ENCODE measurements at regions not wholly inside any gene's neighbourhood (a gene's known extent, or its start where the extent isn't known, plus 50 kb on each side); places are given as distances from the start of the nearest gene placed in this dataset.

DNA sequence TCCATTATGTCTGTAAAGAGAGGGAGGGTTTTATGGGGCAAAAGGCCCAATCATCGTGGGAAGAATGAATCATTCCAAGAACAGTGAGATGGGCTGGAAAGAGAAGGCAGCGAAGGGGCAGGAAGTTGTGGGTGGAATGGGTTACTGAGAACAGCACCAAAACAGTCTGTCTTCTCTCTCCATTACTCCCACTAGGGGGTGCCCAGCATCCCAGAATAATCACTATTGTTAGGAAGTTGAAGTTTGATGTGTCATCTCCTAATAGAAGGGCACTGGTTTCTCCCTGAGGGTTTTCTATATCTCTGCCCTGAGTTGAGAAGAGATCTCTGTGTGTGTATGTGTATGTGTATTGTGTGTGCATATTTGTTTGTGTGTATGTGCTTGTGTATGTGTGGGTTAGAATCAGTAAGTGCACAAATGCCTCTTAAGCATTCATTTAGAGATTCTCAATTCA, 76.6 kb upstream of the MAP4K3 start:
- H3K27ac ChIP-seq (ENCODE audit: low read depth, low read length, severe bottlenecking) = peak overlapping the region; percentile 31
- 0 to 38% methylated on average over 1 to 2 of the region's 2 CpGs for WGBS, 2 experiments (ENCODE audit: insufficient coverage in 2 of 2)
- no peaks in the 10 kb centered on the region for H3K9me3 ChIP-seq (ENCODE audit: control insufficient read depth, low read length)
- no peak overlapping the region for H3K4me3 ChIP-seq (ENCODE audit: extremely low read depth, insufficient read depth, low read length, poor library complexity, severe bottlenecking)
- no peaks in the 10 kb centered on the region for H3K36me3 ChIP-seq (ENCODE audit: control insufficient read depth, insufficient read depth, low read length)
- peaks cover 43% of the 10 kb centered on the region for H3K4me1 ChIP-seq (ENCODE audit: control insufficient read depth, insufficient read depth, low read length, poor library complexity, severe bottlenecking)

DNA sequence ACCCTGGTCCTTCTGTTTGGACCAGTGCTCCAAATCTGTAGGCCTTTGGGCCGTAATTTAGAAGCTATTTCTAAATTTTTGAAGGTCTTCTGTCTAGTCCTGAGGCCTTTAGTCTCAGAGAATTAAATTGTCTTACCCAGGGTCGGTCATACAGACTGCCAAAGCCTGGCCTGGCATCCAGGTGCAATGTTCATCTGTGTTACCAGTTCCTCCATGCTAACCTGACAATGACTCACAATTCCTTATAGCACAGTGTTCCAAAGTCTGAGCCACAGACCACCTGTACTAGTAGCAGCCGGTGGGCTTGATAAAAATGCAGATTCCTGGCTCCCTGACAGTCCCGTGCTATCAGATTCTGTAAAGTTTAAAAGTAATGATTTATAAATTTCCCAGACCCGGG, 77.7 kb upstream of the MAP4K3 start:
- no peaks in the 10 kb centered on the region for H3K9me3 ChIP-seq (ENCODE audit: control insufficient read depth, low read length)
- no peaks in the 10 kb centered on the region for H3K36me3 ChIP-seq (ENCODE audit: control insufficient read depth, insufficient read depth, low read length)
- H3K4me3 ChIP-seq (ENCODE audit: extremely low read depth, insufficient read depth, low read length, poor library complexity, severe bottlenecking) = no peak overlapping the region
- WGBS, 2 experiments (ENCODE audit: insufficient coverage in 2 of 2) = 92 to 93% methylated on average over 4 to 5 of the region's 5 CpGs
- H3K27ac ChIP-seq (ENCODE audit: low read depth, low read length, severe bottlenecking) = no peak overlapping the region
- peaks cover 43% of the 10 kb centered on the region for H3K4me1 ChIP-seq (ENCODE audit: control insufficient read depth, insufficient read depth, low read length, poor library complexity, severe bottlenecking)

DNA sequence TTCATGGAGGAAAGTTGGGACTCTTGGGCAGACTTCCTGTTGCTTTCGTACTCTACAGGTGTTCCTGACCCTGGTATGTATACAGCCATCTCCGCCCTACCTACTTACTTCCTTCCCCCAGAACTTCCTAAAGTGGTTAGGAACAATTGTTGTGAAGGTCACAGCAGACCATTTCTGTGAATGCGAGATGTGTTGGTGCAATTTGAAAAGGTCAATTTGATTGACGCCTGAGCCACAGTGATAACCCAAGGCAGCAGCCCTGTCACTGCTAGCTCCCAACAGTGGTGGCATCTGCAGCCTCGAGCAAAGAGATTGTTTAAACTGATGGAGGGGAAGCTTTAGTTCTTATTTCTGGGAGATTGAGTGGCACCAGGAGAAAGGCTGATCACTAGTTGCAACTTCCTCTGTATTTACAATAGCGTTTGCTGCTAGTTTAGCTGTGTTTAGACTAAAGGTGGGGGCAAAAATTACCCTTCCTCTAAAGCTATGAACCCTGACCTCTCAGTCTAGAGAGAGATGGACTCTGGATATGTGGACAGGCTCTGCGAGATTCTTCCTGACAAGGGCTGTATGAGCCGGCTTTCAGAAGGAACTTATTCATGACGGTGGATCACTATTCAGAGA, 78.3 kb upstream of the MAP4K3 start:
- 80 to 88% methylated on average over 6 to 7 of the region's 9 CpGs for WGBS, 2 experiments (ENCODE audit: insufficient coverage in 2 of 2)
- Histone ChIP-seq H3K4me3 (ENCODE audit: extremely low read depth, insufficient read depth, low read length, poor library complexity, severe bottlenecking) (no peak overlapping the region), H3K36me3 (ENCODE audit: control insufficient read depth, insufficient read depth, low read length) (no peaks in the 10 kb centered on the region), H3K27ac (ENCODE audit: low read depth, low read length, severe bottlenecking) (peak overlapping the region; percentile 2), H3K4me1 (ENCODE audit: control insufficient read depth, insufficient read depth, low read length, poor library complexity, severe bottlenecking) (peaks cover 43% of the 10 kb centered on the region), H3K9me3 (ENCODE audit: control insufficient read depth, low read length) (no peaks in the 10 kb centered on the region)

DNA sequence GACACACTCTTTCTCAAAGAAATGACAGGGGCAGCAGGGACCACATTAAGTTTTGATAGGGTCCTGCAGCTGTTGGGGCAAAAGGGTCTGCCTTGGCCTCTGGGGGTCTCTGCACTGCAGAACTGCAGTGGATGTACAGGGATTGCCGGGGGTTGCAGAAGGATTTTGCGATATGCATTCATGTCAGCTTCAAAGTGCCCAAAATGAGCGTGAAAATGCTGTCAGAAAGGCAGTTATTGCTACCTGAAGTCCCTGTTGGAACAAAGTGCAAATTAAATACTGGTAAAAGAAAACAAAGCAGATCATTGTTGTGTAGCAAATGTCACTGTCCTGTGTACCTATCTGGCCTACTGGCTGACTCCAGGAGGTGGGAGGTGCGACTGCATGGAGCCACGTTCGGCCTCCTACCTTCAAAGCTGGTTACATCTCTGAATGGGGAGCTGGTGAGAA, 78.8 kb upstream of the MAP4K3 start:
- no peaks in the 10 kb centered on the region for H3K36me3 ChIP-seq (ENCODE audit: control insufficient read depth, insufficient read depth, low read length)
- 70 to 80% methylated on average over 4 of the region's 6 CpGs for WGBS, 2 experiments (ENCODE audit: insufficient coverage in 2 of 2)
- H3K27ac ChIP-seq (ENCODE audit: low read depth, low read length, severe bottlenecking) = peak overlapping the region; percentile 2
- no peaks in the 10 kb centered on the region for H3K9me3 ChIP-seq (ENCODE audit: control insufficient read depth, low read length)
- H3K4me3 ChIP-seq (ENCODE audit: extremely low read depth, insufficient read depth, low read length, poor library complexity, severe bottlenecking) = no peak overlapping the region
- peaks cover 43% of the 10 kb centered on the region for H3K4me1 ChIP-seq (ENCODE audit: control insufficient read depth, insufficient read depth, low read length, poor library complexity, severe bottlenecking)

DNA sequence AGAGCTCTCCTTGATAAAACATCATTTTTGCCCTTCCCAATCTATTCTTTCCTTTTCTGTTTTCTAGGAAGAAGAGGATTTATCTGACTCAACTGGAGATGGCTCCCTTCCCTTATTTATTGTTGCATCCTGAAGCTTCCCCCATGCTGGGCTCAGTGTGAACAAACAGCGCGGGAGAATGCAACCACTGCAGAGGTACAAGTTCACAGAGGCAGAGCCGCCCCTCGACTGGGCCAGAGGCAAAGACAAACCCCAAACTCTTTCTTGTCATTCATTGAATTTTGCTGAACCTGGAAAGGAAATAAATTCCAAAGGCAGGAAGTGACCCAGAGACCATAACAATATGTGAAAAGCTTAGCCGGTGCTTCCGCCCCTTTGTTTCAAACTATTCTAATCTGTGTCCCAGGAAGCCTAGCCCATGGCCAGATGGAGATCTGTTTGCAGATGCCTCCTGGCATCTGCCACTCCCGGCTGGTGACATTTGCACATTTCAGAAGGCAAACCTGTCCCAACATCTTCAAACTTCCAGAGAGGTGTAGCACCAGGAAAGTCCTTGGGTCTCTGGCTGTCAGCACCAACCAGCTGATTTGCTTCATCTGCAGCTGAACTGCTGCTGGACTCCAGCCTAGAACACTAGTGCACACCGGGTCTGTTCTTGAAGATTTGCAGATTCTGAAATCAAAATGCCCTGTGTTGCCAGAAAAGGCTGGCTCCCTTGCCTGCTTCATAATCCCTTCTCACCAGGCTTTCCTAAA, 79.4 kb upstream of the MAP4K3 start:
- Histone ChIP-seq H3K36me3 (ENCODE audit: control insufficient read depth, insufficient read depth, low read length) (no peaks in the 10 kb centered on the region), H3K4me3 (ENCODE audit: extremely low read depth, insufficient read depth, low read length, poor library complexity, severe bottlenecking) (no peak overlapping the region), H3K27ac (ENCODE audit: low read depth, low read length, severe bottlenecking) (peak overlapping the region; percentile 68), H3K9me3 (ENCODE audit: control insufficient read depth, low read length) (peaks cover 3% of the 10 kb centered on the region), H3K4me1 (ENCODE audit: control insufficient read depth, insufficient read depth, low read length, poor library complexity, severe bottlenecking) (peaks cover 43% of the 10 kb centered on the region)
- 26 to 35% methylated on average over 5 to 8 of the region's 8 CpGs for WGBS, 2 experiments (ENCODE audit: insufficient coverage in 2 of 2)

DNA sequence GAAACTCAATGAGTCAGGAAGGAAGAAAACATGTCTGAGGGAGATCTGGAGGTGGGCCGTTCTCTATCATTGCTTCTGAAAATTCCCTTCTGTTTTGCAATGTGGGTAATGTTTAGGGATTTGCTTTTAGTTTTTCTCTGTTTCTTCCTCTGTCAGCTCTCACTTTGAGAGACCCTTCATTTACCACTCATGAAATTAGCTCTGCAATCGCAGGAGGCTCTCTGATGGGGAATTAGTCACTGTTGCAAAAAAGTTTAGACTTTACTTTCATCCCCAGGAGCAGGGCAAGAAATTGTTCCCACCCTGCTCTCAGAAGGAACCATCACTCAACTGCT, 80.0 kb upstream of the MAP4K3 start:
- Histone ChIP-seq H3K36me3 (ENCODE audit: control insufficient read depth, insufficient read depth, low read length) (no peaks in the 10 kb centered on the region), H3K4me1 (ENCODE audit: control insufficient read depth, insufficient read depth, low read length, poor library complexity, severe bottlenecking) (peaks cover 40% of the 10 kb centered on the region), H3K9me3 (ENCODE audit: control insufficient read depth, low read length) (peaks cover 8% of the 10 kb centered on the region), H3K27ac (ENCODE audit: low read depth, low read length, severe bottlenecking) (peak overlapping the region; percentile 68), H3K4me3 (ENCODE audit: extremely low read depth, insufficient read depth, low read length, poor library complexity, severe bottlenecking) (no peak overlapping the region)
- 40% methylated on average over 1 of the region's 2 CpGs; no CpG with 5 or more reads in 1 of the 2 experiments for WGBS, 2 experiments (ENCODE audit: insufficient coverage in 2 of 2)

DNA sequence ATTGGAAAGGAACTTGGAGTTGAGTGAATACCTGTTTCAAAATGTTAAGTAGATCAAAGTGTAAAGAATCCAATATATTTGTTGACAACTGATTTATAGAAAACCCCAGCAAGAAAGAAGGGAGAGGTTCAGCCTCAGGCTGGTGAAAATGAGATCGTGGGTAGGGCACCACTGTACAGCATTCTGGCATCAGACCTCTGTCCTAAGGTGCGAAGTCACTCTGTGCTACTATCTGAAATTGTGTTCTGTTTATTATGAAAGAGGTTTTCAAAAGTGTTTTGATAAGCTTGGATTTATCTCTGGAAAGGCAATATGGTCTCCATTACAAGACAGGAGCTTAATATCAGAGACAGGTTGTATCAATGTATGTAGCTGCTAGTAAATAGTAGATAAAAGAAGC, 80.5 kb upstream of the MAP4K3 start:
- H3K4me3 ChIP-seq (ENCODE audit: extremely low read depth, insufficient read depth, low read length, poor library complexity, severe bottlenecking) = no peak overlapping the region
- WGBS, 2 experiments (ENCODE audit: insufficient coverage in 2 of 2) = 86 to 94% methylated on average over 1 to 2 of the region's 2 CpGs
- no peak overlapping the region for H3K27ac ChIP-seq (ENCODE audit: low read depth, low read length, severe bottlenecking)
- H3K4me1 ChIP-seq (ENCODE audit: control insufficient read depth, insufficient read depth, low read length, poor library complexity, severe bottlenecking) = peaks cover 35% of the 10 kb centered on the region
- peaks cover 13% of the 10 kb centered on the region for H3K9me3 ChIP-seq (ENCODE audit: control insufficient read depth, low read length)
- H3K36me3 ChIP-seq (ENCODE audit: control insufficient read depth, insufficient read depth, low read length) = peaks cover 2% of the 10 kb centered on the region

DNA sequence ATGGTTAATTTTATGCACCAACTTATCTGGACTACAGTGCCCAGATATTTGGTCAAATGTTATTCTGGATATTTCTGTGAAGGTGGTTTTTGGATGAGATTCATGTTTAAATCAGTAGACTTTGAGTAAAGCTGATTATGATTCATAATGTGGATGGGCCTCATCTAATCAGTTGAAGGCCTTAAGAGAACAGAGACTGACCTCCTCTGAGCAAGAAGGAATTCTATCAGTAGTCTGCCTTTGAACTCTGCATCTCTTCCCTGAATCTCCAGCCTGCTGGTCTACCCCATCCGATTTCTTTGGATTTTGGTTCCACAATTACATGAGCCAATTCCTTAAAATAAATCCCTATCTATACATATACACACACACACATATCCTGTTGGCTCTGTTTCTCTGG, 82.8 kb upstream of the MAP4K3 start:
- peaks cover 17% of the 10 kb centered on the region for H3K9me3 ChIP-seq (ENCODE audit: control insufficient read depth, low read length)
- H3K4me1 ChIP-seq (ENCODE audit: control insufficient read depth, insufficient read depth, low read length, poor library complexity, severe bottlenecking) = peaks cover 35% of the 10 kb centered on the region
- 100% methylated on average over 1 of the region's 1 CpG; no CpG with 5 or more reads in 1 of the 2 experiments for WGBS, 2 experiments (ENCODE audit: insufficient coverage in 2 of 2)
- H3K4me3 ChIP-seq (ENCODE audit: extremely low read depth, insufficient read depth, low read length, poor library complexity, severe bottlenecking) = no peak overlapping the region
- H3K27ac ChIP-seq (ENCODE audit: low read depth, low read length, severe bottlenecking) = no peak overlapping the region
- peaks cover 5% of the 10 kb centered on the region for H3K36me3 ChIP-seq (ENCODE audit: control insufficient read depth, insufficient read depth, low read length)

DNA sequence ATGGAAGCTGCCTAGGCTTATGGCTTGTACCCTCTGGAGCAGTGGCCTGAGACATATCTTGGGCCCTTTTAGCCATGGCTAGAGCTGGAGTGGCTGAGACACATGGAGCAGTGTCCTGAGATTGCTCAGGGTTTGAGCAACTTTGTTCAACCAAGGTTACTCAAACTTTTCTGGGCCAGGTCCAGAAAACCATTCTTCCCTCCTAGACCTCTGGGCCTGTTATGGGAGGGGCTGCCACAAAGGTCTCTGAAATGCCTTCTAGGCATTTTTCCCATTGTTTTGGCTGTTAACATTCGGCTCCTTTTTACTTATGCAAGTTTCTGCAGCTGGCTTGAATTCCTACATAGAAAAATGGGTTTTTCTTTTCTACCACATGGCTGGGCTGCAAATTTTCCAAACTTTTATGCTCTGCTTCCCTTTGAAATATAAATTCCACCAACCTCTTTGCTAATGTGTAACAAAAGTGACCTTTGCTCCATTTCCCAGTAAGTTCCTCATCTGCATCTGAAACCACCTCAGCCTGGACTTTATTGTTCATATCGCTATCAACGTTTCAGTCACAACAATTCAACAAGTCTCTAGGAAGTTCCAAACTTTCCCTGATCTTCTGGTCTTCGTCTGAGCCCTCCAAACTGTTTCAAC, 84.9 kb upstream of the MAP4K3 start:
- H3K36me3 ChIP-seq (ENCODE audit: control insufficient read depth, insufficient read depth, low read length) = peaks cover 5% of the 10 kb centered on the region
- no peak overlapping the region for H3K27ac ChIP-seq (ENCODE audit: low read depth, low read length, severe bottlenecking)
- H3K4me1 ChIP-seq (ENCODE audit: control insufficient read depth, insufficient read depth, low read length, poor library complexity, severe bottlenecking) = peaks cover 14% of the 10 kb centered on the region
- whole genome bisulfite sequencing, 2 experiments (ENCODE audit: insufficient coverage in 2 of 2) = 74 to 82% methylated on average over 4 of the region's 4 CpGs
- peaks cover 20% of the 10 kb centered on the region for H3K9me3 ChIP-seq (ENCODE audit: control insufficient read depth, low read length)
- no peak overlapping the region for H3K4me3 ChIP-seq (ENCODE audit: extremely low read depth, insufficient read depth, low read length, poor library complexity, severe bottlenecking)

DNA sequence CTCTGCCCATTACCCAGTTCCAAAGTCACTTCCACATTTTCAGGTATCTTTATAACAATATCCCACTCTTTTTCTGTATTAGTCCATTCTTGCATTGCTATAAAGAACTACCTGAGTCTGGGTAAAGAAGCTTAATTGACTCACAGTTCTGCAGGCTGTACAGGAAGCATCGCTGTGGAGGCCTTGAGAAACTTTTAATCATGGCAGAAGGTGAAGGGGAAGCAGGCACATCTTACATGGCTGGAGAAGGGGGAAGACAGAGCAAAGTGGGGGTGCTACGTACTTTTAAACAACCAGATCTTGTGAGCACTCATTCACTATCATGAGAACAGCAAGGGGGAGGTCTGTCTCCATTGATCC, 85.4 kb upstream of the MAP4K3 start:
- peaks cover 5% of the 10 kb centered on the region for H3K36me3 ChIP-seq (ENCODE audit: control insufficient read depth, insufficient read depth, low read length)
- H3K4me1 ChIP-seq (ENCODE audit: control insufficient read depth, insufficient read depth, low read length, poor library complexity, severe bottlenecking) = peaks cover 9% of the 10 kb centered on the region
- WGBS, 2 experiments (ENCODE audit: insufficient coverage in 2 of 2) = 100% methylated on average over 1 of the region's 2 CpGs
- H3K9me3 ChIP-seq (ENCODE audit: control insufficient read depth, low read length) = peaks cover 20% of the 10 kb centered on the region
- H3K27ac ChIP-seq (ENCODE audit: low read depth, low read length, severe bottlenecking) = no peak overlapping the region
- H3K4me3 ChIP-seq (ENCODE audit: extremely low read depth, insufficient read depth, low read length, poor library complexity, severe bottlenecking) = no peak overlapping the region

Data from mesodermal cell (in vitro differentiated cells).